OCI-M2 (cell line): ENCODE measurements at regions not wholly inside any gene's neighbourhood (a gene's known extent, or its start where the extent isn't known, plus 50 kb on each side); places are given as distances from the start of the nearest gene placed in this dataset.

Source experiments
- DNase-seq: peaks from one replicate; lab custom pipeline; 2025; ENCODE audit not compliant: unreplicated experiment; lab: John Stamatoyannopoulos, UW

DNA sequence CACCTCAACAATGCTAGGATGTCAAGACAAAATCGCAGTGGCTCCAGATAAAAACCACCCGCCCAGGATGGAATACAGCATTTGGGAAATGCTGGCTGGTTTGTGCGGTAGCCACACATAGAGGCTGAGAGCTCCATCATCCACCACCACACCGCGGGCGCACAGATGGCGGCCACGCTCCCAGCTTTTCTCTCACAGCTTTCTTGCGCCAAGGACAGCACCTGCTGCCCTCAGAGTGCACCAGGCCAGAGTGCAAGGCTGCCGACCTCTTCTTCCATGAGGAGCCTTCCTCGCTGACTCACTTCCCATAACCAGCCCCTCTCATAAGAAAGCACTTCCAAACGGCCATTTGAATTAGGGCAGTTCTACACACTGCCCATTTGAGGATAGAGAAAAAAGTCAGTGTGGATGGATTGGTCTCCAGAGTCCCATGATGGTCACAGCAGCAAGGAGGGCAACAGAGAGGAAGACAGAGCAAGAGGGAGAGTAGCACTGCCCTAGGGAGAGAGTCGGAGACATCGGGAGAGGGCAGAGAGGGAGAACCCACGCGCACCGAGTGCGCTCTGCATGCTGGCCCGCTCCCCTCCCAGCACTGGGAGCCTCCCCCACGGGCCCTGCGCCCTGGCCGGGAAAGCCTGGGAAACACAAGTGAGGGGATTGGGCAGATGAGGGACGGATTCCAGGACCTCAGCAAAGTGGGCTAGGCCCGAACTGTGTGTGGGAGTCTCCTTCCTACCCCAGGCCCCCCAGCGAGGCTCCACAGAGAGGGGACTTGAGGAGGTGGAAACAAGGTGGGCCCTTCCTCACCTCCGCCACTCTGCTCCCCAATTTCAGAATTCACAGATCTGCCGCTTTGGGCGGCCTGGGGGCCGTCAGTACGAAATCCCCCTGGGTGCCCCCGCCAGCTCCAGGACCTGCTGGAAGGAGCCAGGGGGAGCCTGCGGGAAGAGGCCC lies 156.9 kb downstream of the USP12 start:
- no peak for DNase-seq

GRCh38 chr13:27012482-27013197 lies 159.0 kb downstream of the USP12 start:
- DNase-seq = no peak

DNA sequence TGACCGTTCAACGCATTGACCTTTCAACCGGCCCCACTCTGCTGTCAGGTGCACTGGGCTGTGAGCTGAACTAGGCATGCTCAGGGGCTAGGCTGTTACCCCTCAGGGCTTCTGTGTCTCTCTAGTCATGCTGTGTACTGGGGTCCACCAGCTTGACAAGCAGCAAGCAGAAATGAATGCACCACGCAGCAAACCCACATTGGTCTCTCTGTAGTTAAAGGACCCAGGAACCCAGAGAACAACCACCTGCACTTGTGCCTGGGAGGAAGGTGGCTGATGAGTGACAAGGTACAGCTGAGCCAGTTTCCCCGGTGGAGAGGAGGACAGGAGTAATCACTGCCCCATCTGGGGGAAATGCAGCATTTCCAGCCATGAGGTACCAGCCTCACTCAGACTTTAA lies 159.9 kb downstream of the USP12 start:
- no peak for DNase-seq

GRCh38 chr13:27008733-27009132 lies 162.9 kb downstream of the USP12 start:
- no peak for DNase-seq

GRCh38 chr13:27007166-27007565 lies 164.4 kb downstream of the USP12 start:
- DNase-seq = no peak

- no peak for DNase-seq
These were observed 165.0 kb downstream of the USP12 start for GRCh38 chr13:27006519-27007161.

DNA sequence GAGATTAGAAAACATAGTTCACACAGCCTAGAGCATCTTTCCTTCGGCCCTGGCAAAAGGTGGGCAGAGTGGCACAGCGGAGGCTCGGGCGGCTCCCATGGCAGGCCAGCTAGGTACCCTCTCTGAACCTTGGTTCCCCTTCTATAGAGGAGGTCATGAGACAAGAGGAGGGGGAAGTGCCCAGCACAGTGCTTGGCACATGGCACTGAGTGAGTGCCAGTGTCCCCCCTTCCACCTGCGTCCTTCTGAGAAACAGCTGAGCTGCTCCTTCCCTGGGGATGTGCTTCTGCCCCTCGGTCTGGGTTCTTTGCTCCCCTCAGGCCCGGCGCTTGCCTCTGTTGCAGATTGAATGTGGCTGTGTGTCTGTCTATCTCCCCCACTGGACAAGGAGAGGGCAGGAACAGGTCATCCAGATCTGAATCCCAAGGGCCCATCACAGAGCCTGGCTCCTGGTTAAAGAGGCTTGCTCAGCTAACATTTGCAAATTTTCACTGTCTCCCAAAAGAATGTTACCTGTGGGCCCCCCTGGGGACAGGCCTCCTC lies 165.6 kb downstream of the USP12 start:
- no peak for DNase-seq

DNA sequence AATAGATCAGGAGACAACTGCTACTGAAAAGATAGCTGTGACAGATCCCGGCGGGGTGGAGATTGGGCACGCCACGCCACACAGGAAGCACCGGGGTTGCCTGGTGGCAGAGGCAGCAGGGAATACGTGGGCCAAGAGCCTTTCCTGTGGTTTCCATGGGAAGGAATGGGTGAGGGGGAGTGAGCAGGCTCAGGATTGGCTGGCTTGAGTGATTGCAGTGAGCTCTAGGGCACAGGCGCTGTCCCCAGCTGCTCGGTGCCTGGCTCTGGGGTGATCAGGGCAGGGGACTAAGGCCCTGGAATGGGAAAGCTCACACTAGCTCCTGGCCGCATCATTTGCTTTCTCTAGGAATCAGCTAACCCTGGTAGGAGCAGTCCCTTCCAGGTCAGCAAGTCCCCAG lies 166.1 kb downstream of the USP12 start:
- no peak for DNase-seq

DNA sequence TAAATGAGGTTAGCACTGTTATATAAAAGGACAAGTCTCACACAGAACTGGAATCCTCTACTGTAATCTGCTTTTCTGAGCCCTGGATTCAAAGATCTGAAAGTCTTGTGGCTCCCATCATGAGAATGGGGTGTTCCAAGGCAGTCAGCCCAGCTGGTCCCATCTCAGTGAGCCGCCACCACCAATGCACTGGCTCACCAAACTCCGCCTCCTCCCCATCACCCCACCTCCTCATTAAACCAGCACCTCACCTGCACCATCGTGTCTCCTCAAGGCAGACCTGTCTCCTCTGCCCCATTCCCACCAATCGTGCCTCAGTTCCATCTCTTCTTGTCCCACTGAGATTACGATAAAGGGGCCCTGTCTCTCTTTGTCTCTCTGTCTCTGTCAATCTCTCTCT lies 166.7 kb downstream of the USP12 start:
- no peak for DNase-seq

- DNase-seq = no peak
These were observed 167.3 kb downstream of the USP12 start for GRCh38 chr13:27004326-27004725.

GRCh38 chr13:27001705-27002104 lies 169.9 kb downstream of the USP12 start:
- no peak for DNase-seq

DNA sequence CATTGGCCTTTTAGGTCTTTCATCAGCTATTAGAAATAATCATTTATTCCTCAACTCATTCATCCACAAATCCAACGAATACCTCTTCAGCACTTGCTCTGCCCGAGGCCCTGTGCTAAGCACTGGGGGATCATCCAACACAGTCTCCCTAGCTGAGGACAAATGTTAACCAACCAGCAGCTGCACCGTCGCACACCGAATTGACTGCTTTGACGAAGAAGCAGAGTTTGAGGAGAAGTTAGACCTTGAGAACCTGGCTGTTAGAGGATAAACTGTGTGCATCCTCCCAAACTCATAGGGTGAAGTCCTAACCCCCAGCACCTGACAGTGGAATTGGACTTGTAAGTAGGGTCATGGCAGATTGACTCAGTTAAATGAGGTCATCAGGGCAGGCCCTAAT lies 170.9 kb downstream of the USP12 start:
- no peak for DNase-seq

DNA sequence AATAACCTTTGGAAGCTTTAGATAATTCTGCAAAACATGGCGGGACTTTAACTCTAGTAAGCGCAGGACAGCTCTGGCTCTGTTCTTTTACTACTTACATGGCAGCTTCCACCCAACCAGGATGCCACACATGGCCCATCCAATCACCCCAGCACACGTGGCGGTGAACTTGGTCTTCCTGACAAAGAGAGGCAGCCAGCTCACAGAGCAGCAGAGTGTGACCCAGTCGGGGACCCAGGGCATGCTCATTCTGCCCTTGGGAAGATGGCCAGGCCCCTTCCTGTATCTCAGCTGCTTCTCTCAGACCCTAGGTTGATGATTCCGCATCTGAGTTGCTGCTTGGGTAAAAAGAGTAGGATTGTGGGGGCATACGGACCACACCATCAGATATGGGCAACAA lies 172.1 kb downstream of the USP12 start:
- no peak for DNase-seq

- no peak for DNase-seq
These were observed 173.3 kb downstream of the USP12 start for GRCh38 chr13:26998292-26998691.

DNA sequence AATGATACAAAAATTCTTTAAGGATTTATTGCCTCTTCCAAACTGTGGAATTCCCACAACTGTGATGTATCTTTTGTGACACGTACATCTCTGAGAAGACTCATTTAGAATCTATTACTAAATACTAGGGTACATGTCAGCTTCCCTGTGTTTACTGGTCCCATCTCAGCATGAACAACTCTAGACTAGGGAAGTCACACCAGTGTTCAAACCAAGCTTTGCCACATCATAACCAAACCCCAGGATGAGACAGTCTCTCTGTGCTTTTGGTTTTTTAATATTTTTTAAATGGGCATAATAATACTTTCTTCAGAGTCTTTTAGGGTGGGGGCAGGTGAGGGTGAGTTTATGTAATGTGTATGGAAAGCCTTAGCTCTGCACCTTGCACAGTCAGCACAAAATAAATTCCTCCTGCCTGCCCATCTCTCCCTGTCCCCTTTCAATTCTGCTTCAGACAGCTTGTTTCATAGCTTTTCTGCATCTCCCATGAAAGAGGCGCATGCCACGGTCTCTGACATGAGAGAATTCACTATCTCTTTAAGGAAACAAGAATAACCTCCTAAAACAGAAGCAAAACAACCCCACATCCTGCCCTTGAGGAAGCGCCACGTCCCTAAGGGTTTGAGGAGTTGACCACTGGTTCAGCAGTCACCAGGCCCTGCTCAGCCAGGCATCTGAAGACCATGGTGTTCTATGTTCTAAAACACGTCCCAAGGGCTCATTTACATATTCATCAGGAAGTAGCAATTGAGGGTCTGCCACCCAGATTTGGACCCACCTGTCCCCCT lies 174.5 kb downstream of the USP12 start:
- no peak for DNase-seq

GRCh38 chr13:26995159-26995558 lies 176.5 kb downstream of the USP12 start:
- no peak for DNase-seq

GRCh38 chr13:26993780-26994179 lies 177.8 kb downstream of the USP12 start:
- DNase-seq = no peak

DNA sequence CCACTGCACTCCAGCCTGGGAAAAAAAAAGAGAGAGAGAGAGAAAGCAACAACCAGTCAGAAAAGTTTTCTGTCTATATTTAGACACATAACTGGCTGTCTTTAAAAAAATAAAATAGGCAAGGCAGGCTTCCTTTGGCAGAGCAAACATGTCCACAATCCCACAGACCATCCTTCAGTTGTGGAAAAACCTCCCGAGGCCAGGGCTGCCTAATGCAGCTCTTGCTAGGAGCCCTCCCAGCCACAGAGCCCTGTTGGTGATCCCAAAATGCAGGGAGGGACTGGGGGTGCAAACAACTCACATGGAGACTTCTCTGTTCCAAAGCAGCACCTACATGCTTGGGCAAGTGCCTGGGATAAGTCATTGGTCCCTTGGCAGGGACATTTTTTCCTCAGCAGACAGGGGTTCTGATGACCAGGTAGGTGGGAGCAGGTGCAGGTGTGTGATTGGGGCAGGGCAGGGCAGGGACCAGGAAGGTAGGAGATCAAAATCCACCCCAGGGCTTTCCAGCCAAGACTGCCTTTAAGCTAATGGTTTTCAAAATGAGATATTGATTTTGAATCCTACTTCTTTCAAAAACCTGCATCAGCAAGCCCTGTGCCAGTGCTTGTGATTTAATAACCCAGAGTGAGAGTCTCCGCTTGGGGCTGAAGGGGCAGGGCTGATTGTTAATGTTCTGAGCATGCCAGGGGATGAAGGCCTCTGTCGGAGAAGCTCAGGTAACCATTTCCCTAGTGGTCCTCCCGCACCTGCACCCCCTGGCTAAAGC lies 178.5 kb downstream of the USP12 start:
- DNase-seq = no peak

DNA sequence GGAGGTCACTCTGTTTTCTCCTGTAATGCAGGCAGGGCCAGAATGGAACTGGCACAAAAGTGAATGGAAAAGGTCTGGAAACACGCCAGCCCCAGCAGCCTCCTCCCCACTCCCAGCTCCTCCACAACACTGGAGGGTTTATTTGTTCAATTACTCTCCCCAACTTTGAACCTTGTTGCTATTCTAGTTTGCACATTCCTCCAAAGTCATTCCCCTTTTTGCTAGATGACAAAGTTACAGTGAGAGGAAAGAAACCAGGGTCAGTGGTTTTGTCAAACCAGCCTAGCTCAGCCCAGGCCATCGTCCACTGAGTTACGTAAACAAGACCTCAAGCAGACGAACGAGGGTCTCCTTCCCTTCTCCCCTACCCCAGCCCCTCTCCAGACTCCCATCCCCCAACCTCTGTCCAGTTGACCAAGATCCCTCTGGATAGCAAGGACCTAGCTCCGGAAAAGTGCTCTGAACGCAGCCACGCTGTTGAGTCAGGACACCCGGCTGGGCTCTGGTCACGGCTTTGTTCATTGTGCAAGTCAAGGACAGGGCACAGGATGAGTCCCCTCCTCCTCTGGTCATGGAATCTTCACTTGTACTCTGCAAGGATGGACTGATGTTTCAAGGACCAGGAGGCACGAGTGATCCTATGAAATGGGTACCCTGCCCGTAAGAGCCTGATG lies 180.0 kb downstream of the USP12 start:
- no peak for DNase-seq
